ENCODE measurements at regions not wholly inside any gene's neighbourhood (a gene's known extent, or its start where the extent isn't known, plus 50 kb on each side); places are given as distances from the start of the nearest gene placed in this dataset.

DNA sequence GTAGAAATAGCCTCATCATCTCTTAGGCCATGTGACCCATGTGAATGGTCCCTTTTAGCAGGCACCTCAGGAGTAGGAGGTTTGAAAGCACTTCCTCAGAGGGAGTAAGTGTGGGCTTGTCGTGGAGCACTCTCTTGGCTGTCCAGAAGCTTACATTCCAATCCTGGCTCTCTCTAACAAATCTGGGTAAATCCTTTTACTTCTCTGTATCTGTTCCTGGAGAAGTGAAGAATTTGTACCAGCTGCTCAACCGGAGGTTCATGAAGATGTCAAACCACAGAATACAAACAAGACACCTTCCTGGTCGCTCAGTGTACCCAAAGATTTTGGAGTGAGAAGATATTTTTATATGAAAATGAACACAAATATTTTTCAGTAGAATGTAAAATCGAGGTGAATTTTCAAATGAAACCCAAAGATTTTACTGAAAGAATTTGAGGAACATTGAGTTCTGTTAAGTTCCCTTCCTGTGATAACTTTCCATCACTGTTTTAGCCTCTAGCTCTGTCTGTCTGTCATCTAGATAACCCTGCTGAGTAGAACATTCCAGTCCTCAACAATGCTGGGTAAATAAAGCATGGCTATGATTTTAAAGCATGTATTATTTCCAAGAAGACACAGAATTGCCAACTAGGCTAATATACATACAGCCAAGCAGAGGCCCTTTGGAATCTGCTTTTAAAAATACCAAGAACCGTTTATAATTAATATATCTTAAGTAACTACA is 263.9 kb upstream of the RGS6 start:
- TF ChIP-seq, protein P1, sequence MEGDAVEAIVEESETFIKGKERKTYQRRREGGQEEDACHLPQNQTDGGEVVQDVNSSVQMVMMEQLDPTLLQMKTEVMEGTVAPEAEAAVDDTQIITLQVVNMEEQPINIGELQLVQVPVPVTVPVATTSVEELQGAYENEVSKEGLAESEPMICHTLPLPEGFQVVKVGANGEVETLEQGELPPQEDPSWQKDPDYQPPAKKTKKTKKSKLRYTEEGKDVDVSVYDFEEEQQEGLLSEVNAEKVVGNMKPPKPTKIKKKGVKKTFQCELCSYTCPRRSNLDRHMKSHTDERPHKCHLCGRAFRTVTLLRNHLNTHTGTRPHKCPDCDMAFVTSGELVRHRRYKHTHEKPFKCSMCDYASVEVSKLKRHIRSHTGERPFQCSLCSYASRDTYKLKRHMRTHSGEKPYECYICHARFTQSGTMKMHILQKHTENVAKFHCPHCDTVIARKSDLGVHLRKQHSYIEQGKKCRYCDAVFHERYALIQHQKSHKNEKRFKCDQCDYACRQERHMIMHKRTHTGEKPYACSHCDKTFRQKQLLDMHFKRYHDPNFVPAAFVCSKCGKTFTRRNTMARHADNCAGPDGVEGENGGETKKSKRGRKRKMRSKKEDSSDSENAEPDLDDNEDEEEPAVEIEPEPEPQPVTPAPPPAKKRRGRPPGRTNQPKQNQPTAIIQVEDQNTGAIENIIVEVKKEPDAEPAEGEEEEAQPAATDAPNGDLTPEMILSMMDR (IDR thresholded peaks at IDR 0.05; ENCODE audit: low read length), result no peak
- no peak for TF ChIP-seq EZH2 (IDR thresholded peaks at IDR 0.05; ENCODE audit: borderline replicate concordance, low read length)

All from OCI-LY1 (cell line).